BE2C (cell line): ENCODE measurements at regions not wholly inside any gene's neighbourhood (a gene's known extent, or its start where the extent isn't known, plus 50 kb on each side); places are given as distances from the start of the nearest gene placed in this dataset.
"Not testable (repeated sequence)": the region's sequence is repeated elsewhere in the genome, so short reads cannot be mapped to it uniquely, and the experiment has no call there.

ENCODE experiments used
- DNase-seq: peaks from one replicate; pipeline ENCODE4 v3.0.0-alpha.2; 2020
- H3K27me3 ChIP-seq: fragments of 250-450 bp; sonication (Bioruptor Pico); 2 replicates; pipeline ENCODE4 v1.5.1; 2020; ENCODE audit warnings: mild to moderate bottlenecking
- H3K36me3 ChIP-seq: fragments of 250-450 bp; sonication (Bioruptor Pico); 2 replicates; pipeline ENCODE4 v1.5.1; 2020; ENCODE audit warnings: mild to moderate bottlenecking
- H3K4me1 ChIP-seq: fragments of 250-450 bp; sonication (Bioruptor Pico); 2 replicates; pipeline ENCODE4 v1.5.1; 2020
- H3K4me3 ChIP-seq: 2 replicates; pipeline ENCODE4 v1.5.1; 2011; ENCODE audit warnings: low read depth, low read length
- H3K9me3 ChIP-seq: fragments of 250-450 bp; sonication (Bioruptor Pico); 2 replicates; pipeline ENCODE4 v1.5.1; 2020
- TF ChIP-seq, protein P1 (sequence below): IDR thresholded peaks from 2 replicates; pipeline ENCODE4 v1.5.1; 2012; ENCODE audit warnings: mild to moderate bottlenecking, low read depth, low read length

DNA sequence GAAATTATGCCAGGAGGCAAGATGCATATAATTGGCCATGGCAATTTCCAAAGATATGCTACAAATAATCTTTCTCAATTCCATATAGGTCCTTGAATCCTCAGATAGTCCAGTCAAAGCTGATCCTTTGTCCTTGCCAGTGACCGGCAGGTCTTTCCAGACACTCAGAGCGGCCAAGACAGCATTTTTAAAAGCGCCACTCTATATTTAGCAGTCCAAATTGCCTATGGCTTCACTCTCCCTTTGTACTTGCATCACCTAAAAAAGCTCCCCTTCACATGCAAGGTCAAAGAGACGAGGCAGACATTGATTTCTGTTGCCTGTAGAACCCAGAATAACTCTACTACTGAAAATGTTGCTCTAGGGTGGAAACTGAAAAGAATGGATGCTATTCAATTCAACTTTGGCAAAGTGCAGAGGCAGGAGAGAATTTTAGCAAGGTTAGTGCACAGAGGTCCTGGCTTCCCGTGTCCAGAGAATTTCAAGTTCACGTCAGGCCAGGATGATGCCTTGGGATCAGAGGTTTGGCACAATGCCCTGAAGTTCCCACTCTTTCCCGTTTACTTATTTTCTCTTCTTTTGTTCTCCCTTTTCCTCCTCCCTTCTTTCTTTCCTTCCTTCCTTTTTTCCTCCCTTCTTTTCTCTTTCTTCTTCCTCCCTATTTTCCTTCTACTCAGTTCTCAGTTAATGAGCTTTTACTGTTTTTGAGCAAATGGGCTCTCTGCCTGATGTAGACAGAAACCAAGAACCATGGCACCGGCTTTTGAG is 108.5 kb downstream of the KCNK1 start:
- no peaks in the 10 kb centered on the region for H3K36me3 ChIP-seq
- TF ChIP-seq, protein P1, sequence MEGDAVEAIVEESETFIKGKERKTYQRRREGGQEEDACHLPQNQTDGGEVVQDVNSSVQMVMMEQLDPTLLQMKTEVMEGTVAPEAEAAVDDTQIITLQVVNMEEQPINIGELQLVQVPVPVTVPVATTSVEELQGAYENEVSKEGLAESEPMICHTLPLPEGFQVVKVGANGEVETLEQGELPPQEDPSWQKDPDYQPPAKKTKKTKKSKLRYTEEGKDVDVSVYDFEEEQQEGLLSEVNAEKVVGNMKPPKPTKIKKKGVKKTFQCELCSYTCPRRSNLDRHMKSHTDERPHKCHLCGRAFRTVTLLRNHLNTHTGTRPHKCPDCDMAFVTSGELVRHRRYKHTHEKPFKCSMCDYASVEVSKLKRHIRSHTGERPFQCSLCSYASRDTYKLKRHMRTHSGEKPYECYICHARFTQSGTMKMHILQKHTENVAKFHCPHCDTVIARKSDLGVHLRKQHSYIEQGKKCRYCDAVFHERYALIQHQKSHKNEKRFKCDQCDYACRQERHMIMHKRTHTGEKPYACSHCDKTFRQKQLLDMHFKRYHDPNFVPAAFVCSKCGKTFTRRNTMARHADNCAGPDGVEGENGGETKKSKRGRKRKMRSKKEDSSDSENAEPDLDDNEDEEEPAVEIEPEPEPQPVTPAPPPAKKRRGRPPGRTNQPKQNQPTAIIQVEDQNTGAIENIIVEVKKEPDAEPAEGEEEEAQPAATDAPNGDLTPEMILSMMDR, result no peak
- DNase-seq, result no peak
- H3K27me3 ChIP-seq, result no peaks in the 10 kb centered on the region
- H3K4me3 ChIP-seq, result no peak overlapping the region
- H3K4me1 ChIP-seq, result no peaks in the 10 kb centered on the region
- H3K9me3 ChIP-seq, result no peaks in the 10 kb centered on the region; the same call in 1 of the 2 replicates

DNA sequence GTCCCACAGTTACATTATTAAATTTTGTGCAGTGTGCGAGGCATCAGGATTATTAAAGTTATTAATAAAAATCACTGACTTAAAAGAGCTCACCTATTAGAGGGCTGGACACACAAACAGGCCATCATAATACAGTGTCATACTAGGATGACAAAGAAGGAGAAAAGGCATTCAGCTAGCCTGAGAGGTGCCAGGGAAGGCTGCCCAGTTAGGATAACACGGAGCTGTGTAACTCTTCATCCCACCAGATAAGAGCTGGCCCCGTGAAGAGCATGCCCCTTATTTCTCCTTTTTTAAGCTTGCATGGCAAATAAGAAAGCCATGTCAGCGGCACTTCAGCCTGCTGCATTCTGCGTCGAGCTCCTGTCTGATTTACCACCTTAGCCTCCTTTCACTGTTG is 109.5 kb downstream of the KCNK1 start:
- Histone ChIP-seq H3K9me3 (no peaks in the 10 kb centered on the region; the same call in 1 of the 2 replicates), H3K27me3 (no peaks in the 10 kb centered on the region), H3K4me3 (no peak overlapping the region), H3K36me3 (no peaks in the 10 kb centered on the region), H3K4me1 (no peaks in the 10 kb centered on the region)
- TF ChIP-seq, protein P1, result no peak
- DNase-seq, result no peak

DNA sequence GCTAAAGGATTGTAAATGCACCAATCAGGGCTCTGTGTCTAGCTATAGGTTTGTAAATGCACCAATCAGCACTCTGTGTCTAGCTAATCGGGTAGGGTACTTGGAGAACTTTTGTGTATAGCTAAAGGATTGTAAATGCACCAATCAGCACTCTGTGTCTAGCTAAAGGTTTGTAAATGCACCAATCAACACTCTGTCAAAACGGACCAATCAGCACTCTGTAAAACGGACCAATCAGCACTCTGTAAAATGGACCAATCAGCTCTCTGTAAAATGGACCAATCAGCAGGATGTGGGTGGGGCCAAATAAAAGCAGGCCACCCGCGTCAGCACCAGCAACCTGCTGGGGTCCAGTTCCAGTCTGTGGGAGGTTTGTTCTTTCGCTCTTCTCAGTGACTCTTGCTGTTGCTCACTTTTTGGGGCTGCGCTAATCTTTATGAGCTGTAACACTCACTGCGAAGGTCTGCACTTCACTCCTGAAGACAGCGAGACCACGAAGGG is 110.3 kb downstream of the KCNK1 start:
- not testable (repeated sequence) for H3K9me3 ChIP-seq, DNase-seq, H3K36me3 ChIP-seq, H3K4me3 ChIP-seq, H3K4me1 ChIP-seq, H3K27me3 ChIP-seq

DNA sequence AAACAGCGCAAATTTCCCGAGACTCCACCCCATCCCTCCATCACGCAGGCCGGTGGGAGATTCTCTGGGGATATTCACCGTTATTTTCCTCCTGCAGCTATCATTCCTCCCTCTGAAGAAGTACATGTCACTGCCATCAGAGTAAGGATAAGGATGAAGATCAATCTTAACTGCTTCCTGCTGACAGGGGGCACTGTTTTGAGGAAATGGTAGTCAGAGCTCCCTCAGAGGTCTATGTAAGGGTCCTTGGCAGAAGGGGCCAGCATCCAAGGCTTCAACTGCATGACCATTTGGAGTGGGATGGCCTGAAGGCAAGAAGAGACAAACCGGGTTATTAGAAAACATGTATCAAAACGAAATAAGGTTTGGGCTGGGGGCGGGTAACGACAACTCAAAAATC is 111.5 kb downstream of the KCNK1 start:
- Histone ChIP-seq H3K36me3 (no peaks in the 10 kb centered on the region), H3K4me1 (no peaks in the 10 kb centered on the region), H3K9me3 (no peaks in the 10 kb centered on the region; the same call in 1 of the 2 replicates), H3K4me3 (no peak overlapping the region), H3K27me3 (no peaks in the 10 kb centered on the region)
- TF ChIP-seq, protein P1, result no peak
- no peak for DNase-seq

DNA sequence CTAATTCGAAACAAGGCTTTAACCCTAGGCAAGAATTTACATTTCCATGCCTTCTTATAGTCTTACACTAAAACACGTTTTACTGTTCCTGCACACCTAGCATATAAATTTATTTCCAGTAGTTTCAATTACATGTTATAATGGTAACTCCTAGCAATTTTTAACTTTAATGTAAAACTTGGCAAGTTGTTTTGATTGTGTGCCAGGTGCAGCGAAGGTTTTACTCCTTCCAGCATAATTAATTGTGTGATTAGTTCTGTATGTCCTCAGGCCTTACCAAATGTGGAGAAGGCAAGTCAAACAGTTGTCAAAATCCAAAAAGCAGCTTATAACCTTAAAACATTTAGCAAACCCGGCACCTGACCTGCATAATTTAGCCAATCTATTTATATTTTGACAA is 114.8 kb downstream of the KCNK1 start:
- TF ChIP-seq, protein P1, result no peak

DNA sequence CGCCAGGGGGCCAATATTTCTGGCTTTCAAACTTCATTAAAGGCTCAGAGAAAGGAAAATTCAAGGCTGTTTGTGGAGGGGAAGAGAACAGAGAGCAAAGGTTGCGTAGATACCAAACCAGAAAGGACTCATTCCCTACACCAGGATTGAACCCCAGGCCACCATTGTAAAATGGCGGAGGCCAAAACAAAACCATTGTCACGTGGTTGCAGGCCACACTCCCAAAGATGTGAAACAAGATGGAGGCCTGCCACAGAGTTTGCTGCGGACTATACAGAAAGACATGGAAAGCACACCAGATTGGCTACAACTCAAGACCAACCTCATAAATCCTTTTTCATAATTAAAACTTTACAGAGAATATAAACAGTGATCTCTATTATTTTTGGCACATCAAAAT is 116.5 kb downstream of the KCNK1 start:
- DNase-seq, result no peak
- H3K9me3 ChIP-seq, result no peaks in the 10 kb centered on the region

More for the DNA sequence above, 114.8 kb downstream of the KCNK1 start:
- Histone ChIP-seq H3K4me3 (no peak overlapping the region), H3K9me3 (no peaks in the 10 kb centered on the region; the same call in 1 of the 2 replicates), H3K27me3 (no peaks in the 10 kb centered on the region), H3K36me3 (no peaks in the 10 kb centered on the region), H3K4me1 (no peaks in the 10 kb centered on the region)
- no peak for DNase-seq

More for the DNA sequence above, 116.5 kb downstream of the KCNK1 start:
- TF ChIP-seq, protein P1, result no peak
- Histone ChIP-seq H3K27me3 (no peaks in the 10 kb centered on the region), H3K4me1 (no peaks in the 10 kb centered on the region), H3K36me3 (no peaks in the 10 kb centered on the region), H3K4me3 (no peak overlapping the region)
